ENCODE measurements at regions not wholly inside any gene's neighbourhood (a gene's known extent, or its start where the extent isn't known, plus 50 kb on each side); places are given as distances from the start of the nearest gene placed in this dataset.

DNA sequence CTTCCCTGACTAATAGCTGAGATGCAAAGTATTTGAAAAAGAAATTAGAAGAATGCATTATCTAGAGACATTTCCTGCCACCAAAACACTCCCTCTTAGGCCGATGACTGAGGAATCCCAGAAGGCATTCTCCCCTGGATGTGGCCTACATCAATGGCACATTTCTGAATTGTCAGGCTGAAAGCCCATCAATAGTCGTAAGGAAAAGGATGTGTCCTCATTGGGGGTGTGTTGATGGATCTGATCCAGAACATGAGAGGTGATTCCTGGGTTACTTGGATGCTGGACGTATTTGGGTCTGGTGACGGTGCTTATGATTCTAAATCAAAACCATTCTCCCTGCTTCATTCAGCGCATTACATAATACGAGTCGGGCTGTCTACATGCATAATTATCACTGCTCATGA is 216.9 kb upstream of the CDIN1 start:
- Mint-ChIP-seq H3K4me3 (ENCODE audit: unreplicated experiment) (no peak overlapping the region), H3K36me3 (ENCODE audit: low read depth, unreplicated experiment) (no peaks in the 10 kb centered on the region), H3K27me3 (ENCODE audit: unreplicated experiment) (no peaks in the 10 kb centered on the region), H3K4me1 (ENCODE audit: unreplicated experiment) (peaks cover 3% of the 10 kb centered on the region), H3K9me3 (ENCODE audit: unreplicated experiment) (no peaks in the 10 kb centered on the region), H3K27ac (ENCODE audit: unreplicated experiment) (no peak overlapping the region)
- TF ChIP-seq, protein P1, sequence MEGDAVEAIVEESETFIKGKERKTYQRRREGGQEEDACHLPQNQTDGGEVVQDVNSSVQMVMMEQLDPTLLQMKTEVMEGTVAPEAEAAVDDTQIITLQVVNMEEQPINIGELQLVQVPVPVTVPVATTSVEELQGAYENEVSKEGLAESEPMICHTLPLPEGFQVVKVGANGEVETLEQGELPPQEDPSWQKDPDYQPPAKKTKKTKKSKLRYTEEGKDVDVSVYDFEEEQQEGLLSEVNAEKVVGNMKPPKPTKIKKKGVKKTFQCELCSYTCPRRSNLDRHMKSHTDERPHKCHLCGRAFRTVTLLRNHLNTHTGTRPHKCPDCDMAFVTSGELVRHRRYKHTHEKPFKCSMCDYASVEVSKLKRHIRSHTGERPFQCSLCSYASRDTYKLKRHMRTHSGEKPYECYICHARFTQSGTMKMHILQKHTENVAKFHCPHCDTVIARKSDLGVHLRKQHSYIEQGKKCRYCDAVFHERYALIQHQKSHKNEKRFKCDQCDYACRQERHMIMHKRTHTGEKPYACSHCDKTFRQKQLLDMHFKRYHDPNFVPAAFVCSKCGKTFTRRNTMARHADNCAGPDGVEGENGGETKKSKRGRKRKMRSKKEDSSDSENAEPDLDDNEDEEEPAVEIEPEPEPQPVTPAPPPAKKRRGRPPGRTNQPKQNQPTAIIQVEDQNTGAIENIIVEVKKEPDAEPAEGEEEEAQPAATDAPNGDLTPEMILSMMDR (IDR thresholded peaks at IDR 0.05; ENCODE audit: unreplicated experiment), result no peak
- DNase-seq (ENCODE audit: low spot score), result no peak

DNA sequence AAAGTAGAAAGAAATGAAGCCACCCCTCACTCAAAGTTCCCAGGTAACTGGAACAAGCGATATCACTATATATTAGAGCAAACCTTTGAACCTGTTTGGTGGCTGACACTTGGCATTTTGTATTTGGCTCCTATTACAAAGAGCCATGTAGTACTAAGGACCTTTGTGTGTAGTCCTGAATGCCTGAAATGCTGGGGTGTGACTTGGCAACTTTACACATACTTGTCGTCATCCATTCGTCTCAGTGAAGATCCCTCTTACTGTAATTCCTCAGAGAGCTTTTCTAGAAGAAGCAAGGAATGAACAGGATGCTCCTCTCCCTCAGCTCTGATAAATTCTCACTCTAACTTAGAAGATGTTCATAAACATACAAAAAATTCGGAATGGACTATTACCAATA is 216.1 kb upstream of the CDIN1 start:
- no peaks in the 10 kb centered on the region for H3K4me1 Mint-ChIP-seq (ENCODE audit: unreplicated experiment)
- no peaks in the 10 kb centered on the region for H3K36me3 Mint-ChIP-seq (ENCODE audit: low read depth, unreplicated experiment)
- H3K9me3 Mint-ChIP-seq (ENCODE audit: unreplicated experiment), result no peaks in the 10 kb centered on the region

DNA sequence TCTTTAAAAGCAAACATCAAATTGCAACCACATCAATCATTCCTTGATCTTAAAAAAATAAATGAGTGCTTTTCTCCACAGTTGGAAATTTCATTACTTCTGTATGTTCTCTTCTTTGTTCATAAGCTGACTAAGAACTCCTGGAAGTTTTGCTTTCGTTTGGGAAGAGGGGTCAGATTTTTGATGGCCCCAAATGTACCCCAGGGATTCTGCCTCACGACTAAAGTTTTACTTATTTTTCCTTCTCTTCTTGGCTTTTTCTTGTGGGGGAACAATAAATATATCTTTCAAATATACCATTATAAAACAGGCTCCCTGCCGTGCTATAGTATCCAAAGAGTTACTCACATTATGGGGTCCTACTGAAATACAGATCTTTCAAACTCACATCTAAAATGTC is 215.0 kb upstream of the CDIN1 start:
- Mint-ChIP-seq H3K27ac (ENCODE audit: unreplicated experiment) (no peak overlapping the region), H3K4me1 (ENCODE audit: unreplicated experiment) (no peaks in the 10 kb centered on the region), H3K9me3 (ENCODE audit: unreplicated experiment) (no peaks in the 10 kb centered on the region), H3K4me3 (ENCODE audit: unreplicated experiment) (no peak overlapping the region), H3K27me3 (ENCODE audit: unreplicated experiment) (no peaks in the 10 kb centered on the region), H3K36me3 (ENCODE audit: low read depth, unreplicated experiment) (no peaks in the 10 kb centered on the region)
- TF ChIP-seq, protein P1 (IDR thresholded peaks at IDR 0.05; ENCODE audit: unreplicated experiment), result no peak
- no peak for DNase-seq (ENCODE audit: low spot score)

More for the DNA sequence above, 216.1 kb upstream of the CDIN1 start:
- no peak for DNase-seq (ENCODE audit: low spot score)
- Mint-ChIP-seq H3K4me3 (ENCODE audit: unreplicated experiment) (no peak overlapping the region), H3K27me3 (ENCODE audit: unreplicated experiment) (no peaks in the 10 kb centered on the region), H3K27ac (ENCODE audit: unreplicated experiment) (no peak overlapping the region)
- TF ChIP-seq, protein P1 (IDR thresholded peaks at IDR 0.05; ENCODE audit: unreplicated experiment), result no peak

DNA sequence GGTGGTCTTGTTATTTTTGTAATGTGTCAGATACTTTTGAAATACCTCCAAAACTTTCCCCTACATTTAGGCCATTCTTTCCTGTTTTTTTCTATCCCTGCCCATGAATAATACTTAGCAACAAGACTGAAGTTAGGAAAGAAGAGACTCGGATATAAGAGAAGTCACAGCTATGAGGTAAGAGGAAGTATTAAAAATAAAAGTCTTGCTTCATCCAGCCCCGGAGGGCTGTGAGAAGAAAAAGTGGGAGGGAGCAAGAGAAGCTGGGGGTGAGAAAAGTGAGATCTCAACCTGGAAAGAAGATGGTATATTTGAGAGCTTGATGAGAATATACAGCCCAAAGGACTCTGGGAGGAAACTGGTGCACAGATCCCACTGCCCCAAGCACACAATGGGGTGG is 213.5 kb upstream of the CDIN1 start:
- Mint-ChIP-seq H3K36me3 (ENCODE audit: low read depth, unreplicated experiment) (no peaks in the 10 kb centered on the region), H3K4me3 (ENCODE audit: unreplicated experiment) (no peak overlapping the region), H3K9me3 (ENCODE audit: unreplicated experiment) (no peaks in the 10 kb centered on the region), H3K4me1 (ENCODE audit: unreplicated experiment) (no peaks in the 10 kb centered on the region), H3K27ac (ENCODE audit: unreplicated experiment) (no peak overlapping the region), H3K27me3 (ENCODE audit: unreplicated experiment) (no peaks in the 10 kb centered on the region)
- TF ChIP-seq, protein P1 (IDR thresholded peaks at IDR 0.05; ENCODE audit: unreplicated experiment), result no peak
- no peak for DNase-seq (ENCODE audit: low spot score)

DNA sequence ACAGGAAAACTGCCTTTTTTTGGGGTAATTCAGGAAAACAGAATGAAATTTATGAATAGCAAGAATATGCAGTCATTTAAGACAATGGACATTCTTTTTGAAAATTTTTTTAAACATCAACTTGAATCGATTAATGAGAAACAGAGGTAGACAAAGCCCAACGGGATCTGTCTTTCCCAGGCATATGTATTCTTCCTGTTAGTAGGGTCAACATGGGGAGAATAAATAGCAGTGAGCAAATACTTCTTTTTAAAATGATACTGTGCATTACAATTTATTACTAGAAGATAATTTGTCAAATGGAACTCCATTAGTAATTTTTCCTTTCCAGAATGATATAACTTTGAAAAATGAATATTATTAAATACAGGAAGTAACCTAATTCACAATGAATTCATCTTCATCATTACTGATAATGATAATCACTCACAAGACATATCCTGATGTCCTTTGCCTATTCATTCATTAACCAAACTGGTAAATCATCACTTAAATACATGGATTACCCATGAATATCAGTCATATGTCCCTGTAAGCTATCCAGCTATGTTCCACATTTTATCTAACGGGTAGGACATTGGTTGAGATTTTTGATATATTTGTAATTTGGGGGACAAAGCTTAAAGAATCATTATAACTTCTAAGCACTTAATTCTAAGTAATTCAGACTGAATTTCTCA is 209.2 kb upstream of the CDIN1 start:
- H3K9me3 Mint-ChIP-seq (ENCODE audit: unreplicated experiment), result no peaks in the 10 kb centered on the region
- H3K4me3 Mint-ChIP-seq (ENCODE audit: unreplicated experiment), result no peak overlapping the region
- no peaks in the 10 kb centered on the region for H3K27me3 Mint-ChIP-seq (ENCODE audit: unreplicated experiment)
- H3K36me3 Mint-ChIP-seq (ENCODE audit: low read depth, unreplicated experiment), result no peaks in the 10 kb centered on the region
- TF ChIP-seq, protein P1 (IDR thresholded peaks at IDR 0.05; ENCODE audit: unreplicated experiment), result no peak
- H3K4me1 Mint-ChIP-seq (ENCODE audit: unreplicated experiment), result no peaks in the 10 kb centered on the region
- no peak for DNase-seq (ENCODE audit: low spot score)
- H3K27ac Mint-ChIP-seq (ENCODE audit: unreplicated experiment), result no peak overlapping the region
